ENCODE measurements at regions not wholly inside any gene's neighbourhood (a gene's known extent, or its start where the extent isn't known, plus 50 kb on each side); places are given as distances from the start of the nearest gene placed in this dataset.

DNA sequence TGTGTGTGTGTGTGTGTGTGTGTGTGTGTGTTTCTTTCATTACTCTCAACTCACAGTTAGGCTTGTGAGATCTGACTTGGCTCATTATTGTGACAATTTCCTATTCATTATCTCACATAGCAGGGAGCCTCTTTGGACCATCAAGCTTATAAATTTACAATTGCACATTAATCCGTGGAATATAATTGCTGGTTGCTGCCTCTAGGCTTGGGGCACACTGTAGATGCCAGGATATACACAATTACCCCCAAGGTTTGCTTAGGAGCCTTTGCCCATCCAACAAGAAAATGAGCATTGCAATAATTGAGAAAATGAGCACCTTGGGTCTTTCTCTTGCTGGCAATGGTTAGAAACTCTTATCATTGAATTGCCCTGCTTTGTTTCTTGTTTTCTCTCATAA is 161.6 kb upstream of the DMRTA1 start:
- no peak for TF ChIP-seq POLR2A (IDR thresholded peaks at IDR 0.05)
- DNase-seq (ENCODE audit: low spot score in 2 of 2) = no peak
- H3K27me3 ChIP-seq = no peaks in the 10 kb centered on the region
- no peak overlapping the region for H3K27ac ChIP-seq
- H3K9me3 ChIP-seq = no peaks in the 10 kb centered on the region
- WGBS = 36% methylated on average over 1 of the region's 1 CpG
- H3K4me1 ChIP-seq = no peaks in the 10 kb centered on the region
- no peaks in the 10 kb centered on the region for H3K36me3 ChIP-seq
- H3K4me3 ChIP-seq = no peak overlapping the region

DNA sequence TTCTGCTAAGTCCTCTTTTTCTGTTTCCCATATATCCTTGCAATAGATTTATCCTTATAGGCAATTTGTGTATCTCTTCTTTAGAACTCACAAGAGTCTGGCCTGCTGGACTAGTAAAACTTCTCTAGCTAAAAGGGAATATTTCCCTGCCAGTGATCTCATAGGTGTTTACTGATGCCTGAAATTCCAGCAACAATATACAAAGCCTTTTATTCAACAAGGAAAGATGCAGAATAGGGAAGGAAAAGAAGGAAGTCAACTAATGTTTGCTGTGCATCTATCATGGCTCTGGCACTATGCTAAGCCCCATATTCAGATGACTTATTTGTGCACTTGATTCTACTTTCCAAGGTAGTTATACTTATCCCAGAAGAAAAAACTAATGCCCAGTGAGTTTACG is 160.0 kb upstream of the DMRTA1 start:
- WGBS = 91% methylated on average over 1 of the region's 1 CpG
- Histone ChIP-seq H3K9me3 (no peaks in the 10 kb centered on the region), H3K36me3 (no peaks in the 10 kb centered on the region), H3K27ac (no peak overlapping the region), H3K27me3 (no peaks in the 10 kb centered on the region), H3K4me1 (no peaks in the 10 kb centered on the region), H3K4me3 (no peak overlapping the region)
- TF ChIP-seq EP300 (IDR thresholded peaks at IDR 0.05) (no peak), POLR2A (IDR thresholded peaks at IDR 0.05) (no peak), POLR2AphosphoS5 (IDR thresholded peaks at IDR 0.05) (no peak)
- TF ChIP-seq, protein P1, sequence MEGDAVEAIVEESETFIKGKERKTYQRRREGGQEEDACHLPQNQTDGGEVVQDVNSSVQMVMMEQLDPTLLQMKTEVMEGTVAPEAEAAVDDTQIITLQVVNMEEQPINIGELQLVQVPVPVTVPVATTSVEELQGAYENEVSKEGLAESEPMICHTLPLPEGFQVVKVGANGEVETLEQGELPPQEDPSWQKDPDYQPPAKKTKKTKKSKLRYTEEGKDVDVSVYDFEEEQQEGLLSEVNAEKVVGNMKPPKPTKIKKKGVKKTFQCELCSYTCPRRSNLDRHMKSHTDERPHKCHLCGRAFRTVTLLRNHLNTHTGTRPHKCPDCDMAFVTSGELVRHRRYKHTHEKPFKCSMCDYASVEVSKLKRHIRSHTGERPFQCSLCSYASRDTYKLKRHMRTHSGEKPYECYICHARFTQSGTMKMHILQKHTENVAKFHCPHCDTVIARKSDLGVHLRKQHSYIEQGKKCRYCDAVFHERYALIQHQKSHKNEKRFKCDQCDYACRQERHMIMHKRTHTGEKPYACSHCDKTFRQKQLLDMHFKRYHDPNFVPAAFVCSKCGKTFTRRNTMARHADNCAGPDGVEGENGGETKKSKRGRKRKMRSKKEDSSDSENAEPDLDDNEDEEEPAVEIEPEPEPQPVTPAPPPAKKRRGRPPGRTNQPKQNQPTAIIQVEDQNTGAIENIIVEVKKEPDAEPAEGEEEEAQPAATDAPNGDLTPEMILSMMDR (IDR thresholded peaks at IDR 0.05) = no peak
- no peak for DNase-seq (ENCODE audit: low spot score in 2 of 2)

DNA sequence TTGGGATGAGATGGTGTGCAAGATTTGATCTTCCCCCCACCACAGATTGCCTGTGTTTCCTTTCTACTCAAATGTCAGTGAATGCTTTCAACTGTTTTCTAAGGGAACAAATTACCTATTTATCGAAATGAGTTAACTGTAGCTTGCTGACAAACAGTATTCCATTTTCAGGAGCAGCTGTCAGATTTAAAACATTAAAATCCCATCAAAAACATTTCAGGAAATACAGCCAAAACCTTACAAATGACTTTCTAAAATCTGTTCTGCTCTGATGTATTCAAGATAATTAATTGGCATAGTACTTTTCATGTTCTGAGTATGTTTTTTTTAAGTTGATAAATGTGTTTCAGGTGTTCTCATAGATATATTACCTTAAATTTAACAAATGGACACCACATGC is 158.0 kb upstream of the DMRTA1 start:
- Histone ChIP-seq H3K9me3 (no peaks in the 10 kb centered on the region), H3K36me3 (no peaks in the 10 kb centered on the region), H3K27ac (no peak overlapping the region), H3K4me3 (no peak overlapping the region), H3K4me1 (no peaks in the 10 kb centered on the region), H3K27me3 (no peaks in the 10 kb centered on the region)
- TF ChIP-seq POLR2AphosphoS5 (IDR thresholded peaks at IDR 0.05) = no peak
- TF ChIP-seq, protein P1 (IDR thresholded peaks at IDR 0.05) = no peak
- TF ChIP-seq EP300 (IDR thresholded peaks at IDR 0.05) = no peak
- TF ChIP-seq POLR2A (IDR thresholded peaks at IDR 0.05) = no peak
- WGBS = 73% methylated on average over 1 of the region's 1 CpG
- DNase-seq (ENCODE audit: low spot score in 2 of 2) = no peak

DNA sequence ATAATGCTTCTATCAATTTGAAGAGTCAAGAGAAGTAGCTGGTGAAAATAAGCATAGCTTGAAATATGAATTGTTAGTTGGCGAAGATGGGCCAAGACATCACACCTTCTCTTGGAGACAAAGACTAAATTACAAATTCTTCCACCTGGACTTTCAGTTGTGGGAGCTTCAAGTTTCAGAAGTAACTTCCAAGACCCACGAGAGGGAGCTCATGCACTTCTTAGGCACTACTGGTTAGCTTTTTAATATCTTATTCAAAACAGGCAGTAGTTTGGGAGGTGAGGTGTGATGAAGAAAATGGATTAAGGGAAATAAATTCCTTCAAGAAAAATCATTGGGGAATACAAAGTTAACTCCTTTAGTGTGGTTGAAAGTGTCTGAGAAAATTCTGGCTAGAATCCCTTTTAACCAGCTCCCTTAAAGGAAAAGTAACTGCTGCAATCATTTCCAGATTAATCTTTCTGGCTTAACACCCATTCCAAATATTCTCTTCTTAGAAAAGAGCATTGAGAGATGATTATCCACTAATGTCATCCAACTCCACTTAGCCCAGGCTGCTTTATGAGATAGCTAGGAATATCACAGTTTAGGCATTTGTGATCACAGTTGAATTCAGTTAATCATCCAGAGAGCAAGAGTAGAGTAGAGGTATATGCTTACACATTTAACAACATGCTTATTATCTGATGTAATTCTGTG is 139.5 kb upstream of the DMRTA1 start:
- H3K27me3 ChIP-seq = no peaks in the 10 kb centered on the region
- TF ChIP-seq, protein P1 (IDR thresholded peaks at IDR 0.05) = peak in 1 of 2 donors; percentile 41
- no peak for TF ChIP-seq POLR2AphosphoS5 (IDR thresholded peaks at IDR 0.05)
- H3K36me3 ChIP-seq = no peaks in the 10 kb centered on the region
- no peak overlapping the region for H3K4me3 ChIP-seq
- no peak for DNase-seq (ENCODE audit: low spot score in 2 of 2)
- no peaks in the 10 kb centered on the region for H3K4me1 ChIP-seq
- H3K9me3 ChIP-seq = no peaks in the 10 kb centered on the region
- no peak overlapping the region for H3K27ac ChIP-seq
- 31% methylated on average over 2 of the region's 2 CpGs for whole genome bisulfite sequencing

DNA sequence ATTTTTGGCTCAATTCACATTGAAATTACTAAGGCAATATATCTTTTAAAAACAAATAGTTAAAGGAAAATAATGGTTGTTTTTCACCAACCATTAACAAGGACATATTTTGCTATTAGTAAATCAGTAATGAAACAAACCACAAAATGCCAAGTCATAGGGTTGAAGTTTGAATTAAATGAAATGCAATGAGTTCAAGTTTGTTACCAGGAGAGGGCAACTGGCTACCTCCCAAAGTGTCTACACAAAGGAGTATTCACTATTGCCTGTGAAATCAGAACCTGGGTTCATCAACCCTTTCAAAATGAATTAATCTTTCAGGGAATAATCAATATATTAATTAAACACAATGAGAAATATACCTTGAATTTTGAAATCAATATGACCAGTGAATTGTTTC is 138.4 kb upstream of the DMRTA1 start:
- DNase-seq (ENCODE audit: low spot score in 2 of 2) = no peak
- Histone ChIP-seq H3K36me3 (no peaks in the 10 kb centered on the region), H3K9me3 (no peaks in the 10 kb centered on the region), H3K27me3 (no peaks in the 10 kb centered on the region), H3K4me1 (no peaks in the 10 kb centered on the region), H3K27ac (no peak overlapping the region), H3K4me3 (no peak overlapping the region)
- no peak for TF ChIP-seq EP300 (IDR thresholded peaks at IDR 0.05)
- no peak for TF ChIP-seq POLR2A (IDR thresholded peaks at IDR 0.05)
- TF ChIP-seq, protein P1 (IDR thresholded peaks at IDR 0.05) = no peak
- no peak for TF ChIP-seq POLR2AphosphoS5 (IDR thresholded peaks at IDR 0.05)

DNA sequence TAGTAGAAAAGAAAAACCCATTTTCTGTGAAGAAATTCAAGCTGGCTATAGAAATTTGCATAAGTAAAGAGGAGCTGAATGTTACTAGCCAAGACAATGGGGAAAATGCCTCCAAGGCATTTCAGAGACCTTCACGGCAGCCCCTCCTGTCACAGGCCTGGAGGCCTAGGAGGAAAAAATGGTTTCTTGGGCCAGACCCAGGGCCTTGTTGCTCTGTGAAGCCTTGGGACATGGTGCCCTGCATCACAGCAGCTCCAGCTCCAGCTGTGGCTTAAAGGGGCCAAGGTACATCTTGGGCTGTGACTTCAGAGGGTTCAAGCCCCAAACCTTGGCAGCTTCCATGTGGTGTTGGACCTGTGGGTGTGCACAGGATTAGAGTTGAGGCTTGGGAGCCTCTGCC is 130.0 kb upstream of the DMRTA1 start:
- Histone ChIP-seq H3K27ac (no peak overlapping the region), H3K36me3 (no peaks in the 10 kb centered on the region), H3K4me1 (no peaks in the 10 kb centered on the region), H3K4me3 (no peak overlapping the region), H3K27me3 (no peaks in the 10 kb centered on the region), H3K9me3 (no peaks in the 10 kb centered on the region)
- DNase-seq (ENCODE audit: low spot score in 2 of 2) = no peak
- 100% methylated on average over 1 of the region's 1 CpG for WGBS
- TF ChIP-seq, protein P1 (IDR thresholded peaks at IDR 0.05) = no peak
- TF ChIP-seq EP300 (IDR thresholded peaks at IDR 0.05) (no peak), POLR2A (IDR thresholded peaks at IDR 0.05) (no peak), POLR2AphosphoS5 (IDR thresholded peaks at IDR 0.05) (no peak)

Measured in suprapubic skin (tissue), 4 donors.